DND-41 (cell line): ENCODE measurements at regions not wholly inside any gene's neighbourhood (a gene's known extent, or its start where the extent isn't known, plus 50 kb on each side); places are given as distances from the start of the nearest gene placed in this dataset.

ENCODE experiments used
- CTCF ChIP-seq: IDR thresholded peaks from 2 replicates; pipeline ENCODE4 v1.5.1; 2012; ENCODE audit warnings: borderline replicate concordance, low read length, moderate library complexity, mild to moderate bottlenecking; ENCODE audit not compliant: poor library complexity, severe bottlenecking; ENCODE audit errors: extremely low read depth
- EZH2 ChIP-seq: IDR thresholded peaks from 3 replicates; pipeline ENCODE4 v1.6.1; 2012; ENCODE audit warnings: borderline replicate concordance, low read depth, mild to moderate bottlenecking, moderate library complexity, low read length, inconsistent platforms; ENCODE audit not compliant: severe bottlenecking

DNA sequence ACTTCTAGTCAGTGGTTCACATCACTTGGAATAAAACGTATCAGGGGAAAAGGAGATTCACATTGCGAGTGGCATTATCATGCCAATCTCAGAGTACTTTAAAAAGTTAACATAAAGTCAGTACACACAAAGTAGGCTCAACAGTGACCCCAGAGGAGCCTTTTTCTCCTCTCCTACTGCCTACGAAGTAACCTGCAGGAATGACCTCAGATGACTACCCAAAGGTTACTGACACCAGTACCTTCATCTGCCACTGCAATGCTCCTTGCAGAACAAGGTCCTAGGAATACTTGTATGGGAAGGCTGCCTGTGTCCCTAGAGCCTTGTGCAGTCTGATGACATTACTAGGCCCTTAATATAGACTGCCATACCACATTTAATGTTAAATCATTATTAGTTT, 389.8 kb upstream of the LYPLAL1 start:
- no peak for TF ChIP-seq CTCF
- TF ChIP-seq EZH2 = no peak
